ENCODE measurements at regions not wholly inside any gene's neighbourhood (a gene's known extent, or its start where the extent isn't known, plus 50 kb on each side); places are given as distances from the start of the nearest gene placed in this dataset.

DNA sequence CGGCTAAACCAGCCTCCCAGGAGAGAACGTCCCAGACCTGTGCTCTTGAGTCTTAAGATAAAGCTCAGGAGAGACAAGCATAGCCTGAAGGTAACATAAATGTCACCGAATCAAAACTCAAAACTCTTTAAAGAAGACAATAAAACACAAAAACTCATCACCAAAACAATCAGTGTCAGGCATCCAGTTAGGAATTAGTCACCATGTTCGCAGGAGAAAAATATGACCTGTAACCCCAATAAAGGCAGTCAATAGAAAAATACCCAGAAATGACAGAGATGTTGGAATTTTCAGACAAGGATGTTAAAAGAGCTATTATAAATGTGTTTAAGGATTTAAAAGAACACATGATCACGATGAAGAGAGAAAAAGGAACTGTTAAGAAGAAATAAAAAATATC, 352.4 kb downstream of the BRD1 start:
- DNase-seq (ENCODE audit: low read depth), result no peak
- H3K4me3 ChIP-seq (ENCODE audit: low read length), result no peak overlapping the region
- TF ChIP-seq, protein P1, sequence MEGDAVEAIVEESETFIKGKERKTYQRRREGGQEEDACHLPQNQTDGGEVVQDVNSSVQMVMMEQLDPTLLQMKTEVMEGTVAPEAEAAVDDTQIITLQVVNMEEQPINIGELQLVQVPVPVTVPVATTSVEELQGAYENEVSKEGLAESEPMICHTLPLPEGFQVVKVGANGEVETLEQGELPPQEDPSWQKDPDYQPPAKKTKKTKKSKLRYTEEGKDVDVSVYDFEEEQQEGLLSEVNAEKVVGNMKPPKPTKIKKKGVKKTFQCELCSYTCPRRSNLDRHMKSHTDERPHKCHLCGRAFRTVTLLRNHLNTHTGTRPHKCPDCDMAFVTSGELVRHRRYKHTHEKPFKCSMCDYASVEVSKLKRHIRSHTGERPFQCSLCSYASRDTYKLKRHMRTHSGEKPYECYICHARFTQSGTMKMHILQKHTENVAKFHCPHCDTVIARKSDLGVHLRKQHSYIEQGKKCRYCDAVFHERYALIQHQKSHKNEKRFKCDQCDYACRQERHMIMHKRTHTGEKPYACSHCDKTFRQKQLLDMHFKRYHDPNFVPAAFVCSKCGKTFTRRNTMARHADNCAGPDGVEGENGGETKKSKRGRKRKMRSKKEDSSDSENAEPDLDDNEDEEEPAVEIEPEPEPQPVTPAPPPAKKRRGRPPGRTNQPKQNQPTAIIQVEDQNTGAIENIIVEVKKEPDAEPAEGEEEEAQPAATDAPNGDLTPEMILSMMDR (IDR thresholded peaks at IDR 0.05; ENCODE audit: insufficient read depth, low read depth, low read length, missing control alignments), result no peak

DNA sequence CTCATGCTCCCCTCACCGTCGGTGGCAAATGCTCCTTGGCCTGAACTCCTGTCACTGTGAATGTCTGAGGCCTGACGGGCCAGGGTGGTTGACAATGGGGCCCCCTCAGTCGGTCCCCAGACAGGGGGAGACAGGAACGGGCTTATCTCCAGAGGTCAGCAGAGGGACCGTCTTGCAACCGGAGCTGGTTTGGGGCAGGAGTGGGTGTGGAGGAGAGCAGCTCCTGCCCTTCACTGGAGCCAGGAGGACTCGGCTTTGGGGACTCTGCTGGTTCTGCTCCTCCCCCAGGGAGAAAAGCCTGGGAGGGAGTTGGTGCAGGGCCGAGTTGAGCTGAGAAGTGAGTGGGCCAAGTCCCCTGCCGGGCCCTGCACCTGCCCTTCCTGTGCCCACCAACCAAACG, 354.4 kb downstream of the BRD1 start:
- TF ChIP-seq, protein P1 (IDR thresholded peaks at IDR 0.05; ENCODE audit: insufficient read depth, low read depth, low read length, missing control alignments), result no peak
- no peak for DNase-seq (ENCODE audit: low read depth)
- no peak overlapping the region for H3K4me3 ChIP-seq (ENCODE audit: low read length)

DNA sequence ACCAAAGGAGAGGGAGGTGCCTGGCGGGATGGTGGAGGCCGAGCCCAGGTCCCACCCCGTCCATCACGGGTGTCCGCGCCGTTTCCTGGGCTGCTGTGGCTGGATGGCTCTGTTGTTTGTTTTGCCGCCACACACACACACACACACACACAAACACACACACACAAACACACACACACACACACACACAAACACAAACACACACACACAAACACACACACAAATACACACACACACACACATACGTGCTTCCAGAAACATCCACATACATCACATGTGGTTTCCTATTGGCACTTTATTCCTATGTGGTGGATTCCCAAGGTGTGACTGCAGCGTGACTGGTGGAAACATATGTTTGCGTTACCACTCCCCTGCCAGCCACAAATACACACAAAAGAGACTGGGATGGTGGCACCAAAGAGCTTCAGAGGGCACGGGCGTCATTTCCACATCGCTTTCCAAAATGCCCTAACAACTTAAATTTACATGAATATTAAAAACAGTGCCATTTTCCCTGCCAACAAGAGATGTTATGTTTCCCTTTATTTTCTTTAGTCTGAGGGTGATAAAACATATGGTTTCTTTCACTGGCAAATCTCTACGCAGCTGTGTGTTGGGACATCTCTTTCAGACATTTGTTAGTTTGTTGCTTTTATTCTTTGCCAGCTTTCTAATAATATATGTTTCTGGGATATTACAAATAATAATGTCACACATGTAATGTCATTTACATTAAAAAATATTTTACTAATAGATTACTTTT, 356.8 kb downstream of the BRD1 start:
- TF ChIP-seq, protein P1 (IDR thresholded peaks at IDR 0.05; ENCODE audit: insufficient read depth, low read depth, low read length, missing control alignments), result no peak
- no peak overlapping the region for H3K4me3 ChIP-seq (ENCODE audit: low read length)
- DNase-seq (ENCODE audit: low read depth), result no peak

DNA sequence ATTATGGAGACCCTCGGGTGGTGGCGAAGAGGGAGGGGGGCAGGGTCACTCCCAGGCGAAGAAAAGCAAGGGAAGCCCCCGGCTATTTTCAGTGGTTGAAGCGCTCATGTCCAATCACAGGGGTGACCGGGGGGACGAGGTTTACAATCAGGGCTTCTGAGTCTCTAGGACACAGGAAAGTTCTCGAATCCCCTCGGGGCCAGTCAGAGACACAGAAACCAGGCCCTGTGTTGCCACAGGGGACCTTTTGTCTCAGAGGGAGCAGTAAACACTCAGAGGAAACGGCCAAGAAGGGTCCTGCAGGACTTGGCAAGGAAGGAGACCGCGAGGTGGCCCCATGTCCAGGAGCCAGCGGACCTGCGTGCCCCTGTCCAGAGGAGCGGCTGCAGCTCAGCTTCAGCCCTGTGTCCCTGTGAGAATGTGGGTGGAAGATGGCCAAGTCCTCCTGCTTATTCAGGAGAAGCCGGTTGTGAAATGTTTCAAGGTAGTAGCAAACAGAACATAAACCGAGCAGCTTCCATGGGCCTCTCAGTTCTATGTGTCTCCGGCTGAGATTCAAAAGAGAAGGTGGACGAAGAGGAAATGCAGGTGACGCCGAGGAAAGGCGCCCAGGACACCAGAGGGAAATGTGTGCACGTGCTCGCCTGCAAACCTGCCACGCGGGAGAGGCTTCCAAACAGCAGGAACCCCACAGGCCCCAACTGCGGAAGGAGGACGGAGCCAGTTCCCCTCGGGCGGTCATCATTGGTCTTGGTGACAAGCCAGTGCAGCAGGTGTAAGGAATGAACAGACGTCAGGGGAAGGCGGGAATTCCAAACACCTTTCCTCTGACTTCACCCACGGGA, 357.6 kb downstream of the BRD1 start:
- no peak overlapping the region for H3K4me3 ChIP-seq (ENCODE audit: low read length)
- no peak for DNase-seq (ENCODE audit: low read depth)
- TF ChIP-seq, protein P1 (IDR thresholded peaks at IDR 0.05; ENCODE audit: insufficient read depth, low read depth, low read length, missing control alignments), result no peak

DNA sequence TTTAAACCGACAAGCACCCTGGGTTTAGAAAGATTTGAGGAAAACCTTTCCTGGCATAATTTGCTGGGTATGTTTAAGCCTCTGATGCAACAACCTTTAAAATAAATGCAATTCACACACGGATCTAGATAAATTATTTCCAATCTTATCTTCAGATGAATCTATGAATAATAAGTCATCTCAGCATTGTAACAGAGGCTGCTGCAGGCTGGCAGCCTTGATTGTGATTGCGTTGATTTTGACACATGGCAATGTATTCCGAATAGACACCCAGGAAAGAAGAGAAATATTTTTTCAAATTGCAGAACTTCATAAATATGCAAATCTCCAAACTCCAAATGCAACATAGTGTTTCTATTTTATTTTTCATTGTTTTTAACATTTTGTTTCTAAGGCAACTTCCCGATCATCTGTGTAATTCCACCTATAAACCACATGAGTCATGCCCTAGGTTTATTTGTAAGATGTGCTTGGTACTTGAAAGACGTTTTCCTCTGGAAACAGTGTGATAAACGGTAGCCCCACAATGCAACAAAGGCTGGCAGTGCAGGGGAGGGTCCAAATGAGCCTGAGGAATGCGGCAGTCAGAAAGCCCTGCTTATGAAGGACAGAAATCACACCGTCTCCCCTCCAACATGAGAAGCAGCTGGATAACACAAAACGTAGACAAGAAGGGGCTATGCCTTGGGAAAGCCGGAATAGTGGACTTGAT, 359.0 kb downstream of the BRD1 start:
- no peak overlapping the region for H3K4me3 ChIP-seq (ENCODE audit: low read length)
- TF ChIP-seq, protein P1 (IDR thresholded peaks at IDR 0.05; ENCODE audit: insufficient read depth, low read depth, low read length, missing control alignments), result no peak
- DNase-seq (ENCODE audit: low read depth), result no peak

DNA sequence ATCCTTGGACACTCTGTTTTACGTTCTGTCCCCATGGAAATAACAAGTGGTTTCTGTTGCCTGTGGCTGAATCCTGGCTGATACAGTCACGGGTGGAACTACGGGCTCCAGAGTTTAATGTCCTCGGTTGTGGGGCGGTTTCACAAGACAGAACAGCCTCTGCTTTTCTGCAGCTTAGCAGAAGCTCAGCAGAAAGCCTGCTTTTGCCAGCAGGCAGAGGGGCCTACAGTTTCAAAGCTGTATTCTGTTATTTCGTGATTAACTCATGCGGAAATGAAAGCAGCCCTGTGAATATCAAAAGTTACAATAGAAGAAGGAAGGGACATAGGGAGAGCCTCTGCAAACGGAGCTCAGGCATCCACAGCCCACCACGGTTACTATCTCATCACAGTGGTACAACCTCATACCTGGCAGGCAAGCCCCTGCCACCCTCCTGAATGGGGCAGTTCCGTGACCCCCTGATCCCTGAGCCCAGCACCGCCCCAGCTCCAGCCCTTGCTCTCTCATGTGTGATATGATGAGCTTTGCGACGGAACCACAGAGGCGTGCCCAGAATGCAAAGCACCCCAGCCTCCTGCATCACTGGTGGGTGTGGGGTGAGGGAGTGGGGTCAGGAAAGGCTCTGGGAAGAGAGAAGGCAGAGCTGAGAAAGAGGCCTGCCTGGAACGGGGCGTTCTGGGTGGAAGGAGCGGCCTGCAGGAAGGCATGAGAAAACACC, 360.6 kb downstream of the BRD1 start:
- DNase-seq (ENCODE audit: low read depth), result no peak
- H3K4me3 ChIP-seq (ENCODE audit: low read length), result no peak overlapping the region
- TF ChIP-seq, protein P1 (IDR thresholded peaks at IDR 0.05; ENCODE audit: insufficient read depth, low read depth, low read length, missing control alignments), result no peak

Data from epithelial cell of esophagus (primary cell).